GM12872 (cell line): ENCODE measurements at regions not wholly inside any gene's neighbourhood (a gene's known extent, or its start where the extent isn't known, plus 50 kb on each side); places are given as distances from the start of the nearest gene placed in this dataset.

Experiments used
- CTCF ChIP-seq: IDR thresholded peaks from 3 replicates; pipeline ENCODE4 v1.5.1; 2011; ENCODE audit warnings: low read depth, mild to moderate bottlenecking, low read length, moderate library complexity; ENCODE audit not compliant: insufficient read depth

GRCh38 chr7:104264285-104264684, 56.5 kb upstream of the ORC5 start:
- TF ChIP-seq CTCF = no peak

GRCh38 chr7:104267701-104268368, 60.0 kb upstream of the ORC5 start:
- TF ChIP-seq CTCF = peak; percentile 34; the same call in 1 of the 3 replicates

- TF ChIP-seq CTCF = no peak
Measured at GRCh38 chr7:104271948-104272347, 56.5 kb upstream of the LHFPL3 start.

GRCh38 chr7:104272767-104273384, 55.5 kb upstream of the LHFPL3 start:
- peak; percentile 58 for TF ChIP-seq CTCF

- TF ChIP-seq CTCF = no peak
Measured at GRCh38 chr7:104275900-104276299, 52.5 kb upstream of the LHFPL3 start.
